ENCODE measurements at regions not wholly inside any gene's neighbourhood (a gene's known extent, or its start where the extent isn't known, plus 50 kb on each side); places are given as distances from the start of the nearest gene placed in this dataset.

- no peak for DNase-seq (ENCODE audit: extremely low spot score)
- no peak for TF ChIP-seq CTCF (IDR thresholded peaks at IDR 0.05; ENCODE audit: control extremely low read depth, extremely low read depth, low read depth, missing control alignments)
- ChIA-PET CTCF (interaction anchor here (1.8 to 2.9 kb wide), 2 partner anchors 13 to 237 kb away, joined by 5 to 37 read pairs; no protein-coding TSS in a partner anchor), POLR2A (no interaction called here)
Observed at GRCh38 chr13:62356977-62357376, 941.3 kb upstream of the PCDH20 start.

GRCh38 chr13:62337109-62337880, 921.6 kb upstream of the PCDH20 start:
- no peak for TF ChIP-seq CTCF (IDR thresholded peaks at IDR 0.05; ENCODE audit: control extremely low read depth, extremely low read depth, low read depth, missing control alignments)
- DNase-seq (ENCODE audit: extremely low spot score) = no peak
- ChIA-PET CTCF (interaction anchor here (1.3 kb wide), 1 partner anchor 10 kb away, joined by 3 read pairs; no protein-coding TSS in a partner anchor), POLR2A (no interaction called here)

GRCh38 chr13:62336507-62336906, 920.9 kb upstream of the PCDH20 start:
- POLR2A ChIA-PET = no interaction called here
- no peak for DNase-seq (ENCODE audit: extremely low spot score)
- CTCF ChIA-PET = no interaction called here

GRCh38 chr13:62333466-62333865, 917.8 kb upstream of the PCDH20 start:
- CTCF ChIA-PET = no interaction called here
- no peak for DNase-seq (ENCODE audit: extremely low spot score)
- TF ChIP-seq CTCF (IDR thresholded peaks at IDR 0.05; ENCODE audit: control extremely low read depth, extremely low read depth, low read depth, missing control alignments) = no peak
- POLR2A ChIA-PET = no interaction called here

More at GRCh38 chr13:62336507-62336906, 920.9 kb upstream of the PCDH20 start:
- TF ChIP-seq CTCF (IDR thresholded peaks at IDR 0.05; ENCODE audit: control extremely low read depth, extremely low read depth, low read depth, missing control alignments) = no peak

- ChIA-PET POLR2A (no interaction called here), CTCF (no interaction called here)
- no peak for DNase-seq (ENCODE audit: extremely low spot score)
- TF ChIP-seq CTCF (IDR thresholded peaks at IDR 0.05; ENCODE audit: control extremely low read depth, extremely low read depth, low read depth, missing control alignments) = no peak
Observed at GRCh38 chr13:62331384-62331783, 915.7 kb upstream of the PCDH20 start.

- POLR2A ChIA-PET = no interaction called here
- TF ChIP-seq CTCF (IDR thresholded peaks at IDR 0.05; ENCODE audit: control extremely low read depth, extremely low read depth, low read depth, missing control alignments) = no peak
- CTCF ChIA-PET = no interaction called here
- DNase-seq (ENCODE audit: extremely low spot score) = no peak
Observed at GRCh38 chr13:62327367-62327766, 911.7 kb upstream of the PCDH20 start.
